Tibial nerve (tissue), 3 donors: ENCODE measurements at regions not wholly inside any gene's neighbourhood (a gene's known extent, or its start where the extent isn't known, plus 50 kb on each side); places are given as distances from the start of the nearest gene placed in this dataset.

ENCODE experiments used
- POLR2A ChIP-seq, 2 donors: fragments of 450-650 bp; IDR thresholded peaks; one replicate each; pipeline ENCODE4 v1.6.1; 2017; ENCODE audit warnings: antibody characterized with exemption in 2 of 2, mild to moderate bottlenecking in 2 of 2, moderate library complexity in 2 of 2
- TF ChIP-seq, protein P1 (sequence below), 5 experiments: fragments of 200-600 bp in 3 of 5; fragments of 450-650 bp in 2 of 5; sonication (generic) in 3 of 5; IDR thresholded peaks; one replicate each; pipeline ENCODE4 v1.5.1; 2016 to 2019; ENCODE audit warnings: antibody characterized with exemption in 5 of 5, mild to moderate bottlenecking in 3 of 5, moderate library complexity in 2 of 5

DNA sequence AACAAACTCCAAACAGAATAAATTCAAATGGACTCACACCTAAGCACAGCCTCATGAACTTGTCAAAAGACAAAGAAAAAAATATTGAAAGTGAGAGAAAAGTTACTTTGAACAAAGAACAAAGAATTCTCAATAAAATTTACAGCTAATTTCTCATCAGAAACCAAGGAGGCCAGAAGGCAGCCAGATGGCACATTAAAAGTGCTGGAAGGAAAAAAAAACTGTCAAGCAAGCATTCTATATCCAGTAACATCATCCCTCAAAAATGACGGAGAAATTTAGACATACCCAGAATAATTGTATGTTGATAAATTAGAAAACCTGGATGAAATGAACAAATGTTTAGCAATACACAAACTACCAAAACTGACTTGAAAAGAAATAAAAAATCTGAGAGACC, 129.8 kb upstream of the UQCRFS1 start:
- TF ChIP-seq POLR2A (IDR thresholded peaks at IDR 0.05) = no peak
- TF ChIP-seq, protein P1, sequence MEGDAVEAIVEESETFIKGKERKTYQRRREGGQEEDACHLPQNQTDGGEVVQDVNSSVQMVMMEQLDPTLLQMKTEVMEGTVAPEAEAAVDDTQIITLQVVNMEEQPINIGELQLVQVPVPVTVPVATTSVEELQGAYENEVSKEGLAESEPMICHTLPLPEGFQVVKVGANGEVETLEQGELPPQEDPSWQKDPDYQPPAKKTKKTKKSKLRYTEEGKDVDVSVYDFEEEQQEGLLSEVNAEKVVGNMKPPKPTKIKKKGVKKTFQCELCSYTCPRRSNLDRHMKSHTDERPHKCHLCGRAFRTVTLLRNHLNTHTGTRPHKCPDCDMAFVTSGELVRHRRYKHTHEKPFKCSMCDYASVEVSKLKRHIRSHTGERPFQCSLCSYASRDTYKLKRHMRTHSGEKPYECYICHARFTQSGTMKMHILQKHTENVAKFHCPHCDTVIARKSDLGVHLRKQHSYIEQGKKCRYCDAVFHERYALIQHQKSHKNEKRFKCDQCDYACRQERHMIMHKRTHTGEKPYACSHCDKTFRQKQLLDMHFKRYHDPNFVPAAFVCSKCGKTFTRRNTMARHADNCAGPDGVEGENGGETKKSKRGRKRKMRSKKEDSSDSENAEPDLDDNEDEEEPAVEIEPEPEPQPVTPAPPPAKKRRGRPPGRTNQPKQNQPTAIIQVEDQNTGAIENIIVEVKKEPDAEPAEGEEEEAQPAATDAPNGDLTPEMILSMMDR (IDR thresholded peaks at IDR 0.05) = no peak
